GM11168 (cell line): ENCODE measurements at regions not wholly inside any gene's neighbourhood (a gene's known extent, or its start where the extent isn't known, plus 50 kb on each side); places are given as distances from the start of the nearest gene placed in this dataset.

ENCODE experiments used
- in situ Hi-C: fragments of 300-500 bp; cut with MboI; formaldehyde crosslinking; loops from one replicate; pipeline ENCODE4 v1.12.0; 2022; ENCODE audit warnings: low sequenced_read_pairs; ENCODE audit not compliant: unreplicated experiment

GRCh38 chr4:14446904-14447303, 555.4 kb upstream of the CPEB2 start:
- in situ Hi-C loops, result no loop called here

DNA sequence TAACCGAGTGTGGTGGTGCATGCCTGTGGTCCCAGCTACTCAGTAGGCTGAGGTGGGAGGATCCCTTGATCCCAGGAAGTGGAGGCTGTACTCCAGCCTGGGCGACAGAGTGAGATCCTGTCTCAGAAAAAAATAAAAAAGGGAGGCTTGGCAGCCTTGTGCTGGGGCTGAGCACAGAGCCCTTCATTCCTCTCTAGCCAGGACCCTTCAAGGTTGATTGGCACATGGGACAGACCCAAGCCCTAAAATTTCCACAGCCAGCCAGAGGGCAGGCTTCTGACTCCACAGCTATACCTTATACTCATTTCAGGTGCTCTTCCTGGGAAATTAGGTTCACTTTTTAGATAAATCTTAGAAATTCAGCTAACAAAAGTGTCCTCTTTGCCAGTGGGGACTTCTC, 553.0 kb upstream of the CPEB2 start:
- in situ Hi-C loops, result no loop called here

GRCh38 chr4:14452001-14452400, 550.3 kb upstream of the CPEB2 start:
- in situ Hi-C loops, result no loop called here

GRCh38 chr4:14452764-14453163, 549.5 kb upstream of the CPEB2 start:
- in situ Hi-C loops, result no loop called here

GRCh38 chr4:14458463-14458862, 543.8 kb upstream of the CPEB2 start:
- in situ Hi-C loops, result no loop called here

GRCh38 chr4:14465057-14465456, 537.2 kb upstream of the CPEB2 start:
- in situ Hi-C loops, result no loop called here

GRCh38 chr4:14465507-14465906, 536.8 kb upstream of the CPEB2 start:
- in situ Hi-C loops, result no loop called here

GRCh38 chr4:14478504-14478903, 523.8 kb upstream of the CPEB2 start:
- in situ Hi-C loops, result no loop called here

GRCh38 chr4:14496408-14496807, 505.9 kb upstream of the CPEB2 start:
- in situ Hi-C loops, result no loop called here

DNA sequence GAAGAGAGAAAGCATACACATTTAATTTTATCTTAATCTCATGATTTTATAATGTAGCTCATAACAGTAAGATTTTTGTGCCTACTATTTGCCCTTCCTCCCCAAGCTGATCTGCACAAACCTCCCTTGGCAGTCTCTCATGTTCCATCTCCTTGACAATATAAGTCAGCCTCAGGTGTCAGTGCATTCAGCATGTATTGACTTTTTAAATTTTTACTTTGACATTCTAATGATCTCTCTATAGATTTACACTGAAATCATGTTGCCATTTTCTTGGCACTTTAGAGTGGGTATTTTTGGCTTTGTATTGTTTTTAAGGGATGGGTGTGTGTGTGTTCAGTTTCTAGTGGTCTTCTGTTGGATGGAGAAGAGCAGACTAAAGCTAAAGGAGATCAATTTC, 505.3 kb upstream of the CPEB2 start:
- in situ Hi-C loops, result no loop called here

- in situ Hi-C loops, result no loop called here
Measured at GRCh38 chr4:14504162-14504561, 498.1 kb upstream of the CPEB2 start.

DNA sequence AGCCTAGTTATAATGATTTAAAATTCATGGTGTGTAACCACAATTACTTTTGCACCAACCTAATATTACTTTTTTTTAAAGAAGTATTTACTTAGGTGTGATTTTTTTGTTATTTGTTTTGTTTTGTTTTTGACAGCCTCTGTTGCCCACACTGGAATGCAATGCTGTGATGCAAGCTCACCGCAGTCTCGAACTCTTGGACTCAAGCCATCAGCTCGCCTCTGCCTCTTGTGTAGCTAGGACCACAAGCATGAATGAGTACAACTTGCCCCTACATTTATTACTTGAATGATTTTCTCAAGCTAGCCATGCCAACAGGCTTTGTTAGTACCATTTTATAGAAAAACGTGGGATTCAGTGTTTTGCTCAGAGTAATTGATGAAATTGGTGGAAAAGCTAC, 488.8 kb upstream of the CPEB2 start:
- in situ Hi-C loops, result no loop called here

- in situ Hi-C loops, result no loop called here
Measured at GRCh38 chr4:14515556-14515955, 486.7 kb upstream of the CPEB2 start.

- in situ Hi-C loops, result no loop called here
Measured at GRCh38 chr4:14518136-14518535, 484.1 kb upstream of the CPEB2 start.

- in situ Hi-C loops, result no loop called here
Measured at GRCh38 chr4:14520171-14520570, 482.1 kb upstream of the CPEB2 start.

- in situ Hi-C loops, result no loop called here
Measured at GRCh38 chr4:14524276-14524675, 478.0 kb upstream of the CPEB2 start.

DNA sequence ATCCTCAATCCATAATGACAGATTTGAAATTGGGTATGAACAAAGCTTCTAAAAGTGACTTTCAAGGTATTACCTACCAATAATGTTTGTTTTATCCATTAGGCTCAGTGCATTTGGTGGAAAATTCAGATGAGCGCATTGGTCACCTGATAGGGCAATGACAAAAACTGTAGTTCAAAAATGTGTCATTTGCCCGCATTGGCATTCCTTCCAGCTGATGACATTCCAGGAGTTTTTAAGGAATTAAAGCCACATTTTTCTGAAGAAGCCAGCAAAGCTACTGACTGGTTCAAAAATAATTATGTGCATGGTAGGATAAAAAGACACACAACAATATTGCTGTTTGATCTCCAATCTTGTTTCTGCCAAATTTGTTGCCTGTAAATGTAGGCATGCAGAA, 473.4 kb upstream of the CPEB2 start:
- in situ Hi-C loops, result no loop called here

GRCh38 chr4:14529653-14530052, 472.6 kb upstream of the CPEB2 start:
- in situ Hi-C loops, result no loop called here

DNA sequence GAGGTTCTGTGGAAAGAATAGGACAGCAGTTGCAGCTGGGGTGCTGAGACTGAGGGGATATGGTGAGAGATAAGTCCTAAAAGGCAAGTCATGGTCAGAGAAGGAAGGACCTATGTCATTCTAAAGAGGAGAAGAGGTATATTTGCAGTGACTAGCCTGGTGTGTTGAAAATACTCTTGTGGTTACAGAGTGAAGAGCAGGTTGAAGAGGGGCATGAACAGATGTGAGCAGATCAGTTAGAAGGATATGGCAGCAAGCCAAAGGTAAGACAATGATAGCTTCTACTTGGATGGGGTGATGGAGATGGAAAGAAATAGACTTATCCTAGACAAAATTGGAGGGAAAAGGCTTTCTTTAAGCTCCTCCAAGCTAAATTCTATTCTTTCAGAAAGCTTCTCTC, 469.8 kb upstream of the CPEB2 start:
- in situ Hi-C loops, result no loop called here

- in situ Hi-C loops, result no loop called here
Measured at GRCh38 chr4:14539246-14539645, 463.0 kb upstream of the CPEB2 start.

- in situ Hi-C loops, result no loop called here
Measured at GRCh38 chr4:14545163-14545562, 457.1 kb upstream of the CPEB2 start.

- in situ Hi-C loops, result no loop called here
Measured at GRCh38 chr4:14545807-14546206, 456.5 kb upstream of the CPEB2 start.

DNA sequence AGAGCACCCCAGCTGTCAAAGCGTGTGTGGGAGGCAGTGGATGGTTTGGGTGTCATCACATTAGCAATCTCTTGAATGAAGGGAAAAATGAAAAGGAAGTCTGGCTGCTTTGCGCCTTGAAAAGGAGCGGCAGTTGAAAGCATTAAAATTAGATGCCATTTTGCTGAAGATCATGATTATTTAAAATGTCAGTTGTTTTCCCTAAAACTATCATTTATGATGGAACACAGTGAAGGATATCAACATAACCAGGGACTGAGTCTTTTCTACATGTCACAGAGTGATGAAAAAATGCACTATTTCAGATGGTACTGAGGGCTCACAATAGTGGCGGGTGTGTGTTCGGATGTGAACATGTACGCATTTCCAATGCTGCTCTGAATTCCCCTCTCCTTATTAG, 450.2 kb upstream of the CPEB2 start:
- in situ Hi-C loops, result no loop called here
